ENCODE measurements at regions not wholly inside any gene's neighbourhood (a gene's known extent, or its start where the extent isn't known, plus 50 kb on each side); places are given as distances from the start of the nearest gene placed in this dataset.

- H3K27me3 ChIP-seq (ENCODE audit: insufficient read depth, low read length): peaks cover 10% of the 10 kb centered on the region
- peaks cover 17% of the 10 kb centered on the region for H3K4me1 ChIP-seq (ENCODE audit: insufficient read depth, low read length)
- H3K9me3 ChIP-seq (ENCODE audit: low read depth, low read length): no peaks in the 10 kb centered on the region
- H3K4me3 ChIP-seq (ENCODE audit: low read length): no peak overlapping the region
Measured at GRCh38 chr12:108050696-108051095, 78.4 kb upstream of the WSCD2 start.

GRCh38 chr12:108052260-108052659 is 76.8 kb upstream of the WSCD2 start:
- peaks cover 6% of the 10 kb centered on the region for H3K27me3 ChIP-seq (ENCODE audit: insufficient read depth, low read length)
- H3K4me3 ChIP-seq (ENCODE audit: low read length): no peak overlapping the region
- H3K4me1 ChIP-seq (ENCODE audit: insufficient read depth, low read length): peaks cover 8% of the 10 kb centered on the region
- H3K9me3 ChIP-seq (ENCODE audit: low read depth, low read length): no peaks in the 10 kb centered on the region

- Histone ChIP-seq H3K27me3 (ENCODE audit: insufficient read depth, low read length) (peaks cover 5% of the 10 kb centered on the region), H3K4me3 (ENCODE audit: low read length) (no peak overlapping the region), H3K9me3 (ENCODE audit: low read depth, low read length) (no peaks in the 10 kb centered on the region), H3K4me1 (ENCODE audit: insufficient read depth, low read length) (no peaks in the 10 kb centered on the region)
Measured at GRCh38 chr12:108053512-108053911, 75.6 kb upstream of the WSCD2 start.

- H3K27me3 ChIP-seq (ENCODE audit: insufficient read depth, low read length): peaks cover 3% of the 10 kb centered on the region
- no peaks in the 10 kb centered on the region for H3K9me3 ChIP-seq (ENCODE audit: low read depth, low read length)
- H3K4me1 ChIP-seq (ENCODE audit: insufficient read depth, low read length): no peaks in the 10 kb centered on the region
- no peak overlapping the region for H3K4me3 ChIP-seq (ENCODE audit: low read length)
Measured at GRCh38 chr12:108054496-108054895, 74.6 kb upstream of the WSCD2 start.

- no peaks in the 10 kb centered on the region for H3K9me3 ChIP-seq (ENCODE audit: low read depth, low read length)
- H3K4me3 ChIP-seq (ENCODE audit: low read length): no peak overlapping the region
- no peaks in the 10 kb centered on the region for H3K4me1 ChIP-seq (ENCODE audit: insufficient read depth, low read length)
- peaks cover 3% of the 10 kb centered on the region for H3K27me3 ChIP-seq (ENCODE audit: insufficient read depth, low read length)
Measured at GRCh38 chr12:108055141-108055540, 73.9 kb upstream of the WSCD2 start.

- Histone ChIP-seq H3K4me1 (ENCODE audit: insufficient read depth, low read length) (no peaks in the 10 kb centered on the region), H3K4me3 (ENCODE audit: low read length) (no peak overlapping the region), H3K9me3 (ENCODE audit: low read depth, low read length) (no peaks in the 10 kb centered on the region), H3K27me3 (ENCODE audit: insufficient read depth, low read length) (peaks cover 3% of the 10 kb centered on the region)
Measured at GRCh38 chr12:108060067-108060466, 69.0 kb upstream of the WSCD2 start.

- Histone ChIP-seq H3K4me1 (ENCODE audit: insufficient read depth, low read length) (no peaks in the 10 kb centered on the region), H3K9me3 (ENCODE audit: low read depth, low read length) (no peaks in the 10 kb centered on the region)
Measured at GRCh38 chr12:108060903-108061302, 68.2 kb upstream of the WSCD2 start.

GRCh38 chr12:108063192-108063591 is 65.9 kb upstream of the WSCD2 start:
- Histone ChIP-seq H3K27me3 (ENCODE audit: insufficient read depth, low read length) (no peaks in the 10 kb centered on the region), H3K9me3 (ENCODE audit: low read depth, low read length) (no peaks in the 10 kb centered on the region), H3K4me1 (ENCODE audit: insufficient read depth, low read length) (no peaks in the 10 kb centered on the region), H3K4me3 (ENCODE audit: low read length) (no peak overlapping the region)

More at GRCh38 chr12:108060903-108061302, 68.2 kb upstream of the WSCD2 start:
- H3K27me3 ChIP-seq (ENCODE audit: insufficient read depth, low read length): no peaks in the 10 kb centered on the region
- no peak overlapping the region for H3K4me3 ChIP-seq (ENCODE audit: low read length)

GRCh38 chr12:108065069-108065468 is 64.0 kb upstream of the WSCD2 start:
- Histone ChIP-seq H3K4me3 (ENCODE audit: low read length) (no peak overlapping the region), H3K4me1 (ENCODE audit: insufficient read depth, low read length) (no peaks in the 10 kb centered on the region), H3K27me3 (ENCODE audit: insufficient read depth, low read length) (no peaks in the 10 kb centered on the region), H3K9me3 (ENCODE audit: low read depth, low read length) (no peaks in the 10 kb centered on the region)

- Histone ChIP-seq H3K27me3 (ENCODE audit: insufficient read depth, low read length) (no peaks in the 10 kb centered on the region), H3K4me3 (ENCODE audit: low read length) (no peak overlapping the region), H3K9me3 (ENCODE audit: low read depth, low read length) (no peaks in the 10 kb centered on the region), H3K4me1 (ENCODE audit: insufficient read depth, low read length) (no peaks in the 10 kb centered on the region)
Measured at GRCh38 chr12:108066583-108067577, 62.2 kb upstream of the WSCD2 start.

GRCh38 chr12:108069651-108070165 is 59.4 kb upstream of the WSCD2 start:
- no peaks in the 10 kb centered on the region for H3K9me3 ChIP-seq (ENCODE audit: low read depth, low read length)
- H3K27me3 ChIP-seq (ENCODE audit: insufficient read depth, low read length): peaks cover 3% of the 10 kb centered on the region
- H3K4me3 ChIP-seq (ENCODE audit: low read length): no peak overlapping the region
- H3K4me1 ChIP-seq (ENCODE audit: insufficient read depth, low read length): no peaks in the 10 kb centered on the region

- Histone ChIP-seq H3K4me3 (ENCODE audit: low read length) (no peak overlapping the region), H3K4me1 (ENCODE audit: insufficient read depth, low read length) (no peaks in the 10 kb centered on the region), H3K27me3 (ENCODE audit: insufficient read depth, low read length) (peaks cover 3% of the 10 kb centered on the region), H3K9me3 (ENCODE audit: low read depth, low read length) (no peaks in the 10 kb centered on the region)
Measured at GRCh38 chr12:108075561-108075960, 53.5 kb upstream of the WSCD2 start.

- peaks cover 3% of the 10 kb centered on the region for H3K27me3 ChIP-seq (ENCODE audit: insufficient read depth, low read length)
- no peaks in the 10 kb centered on the region for H3K9me3 ChIP-seq (ENCODE audit: low read depth, low read length)
- H3K4me1 ChIP-seq (ENCODE audit: insufficient read depth, low read length): no peaks in the 10 kb centered on the region
- no peak overlapping the region for H3K4me3 ChIP-seq (ENCODE audit: low read length)
Measured at GRCh38 chr12:108076556-108076955, 52.5 kb upstream of the WSCD2 start.

GRCh38 chr12:108078428-108078827 is 50.7 kb upstream of the WSCD2 start:
- peaks cover 2% of the 10 kb centered on the region for H3K27me3 ChIP-seq (ENCODE audit: insufficient read depth, low read length)
- no peak overlapping the region for H3K4me3 ChIP-seq (ENCODE audit: low read length)
- H3K9me3 ChIP-seq (ENCODE audit: low read depth, low read length): no peaks in the 10 kb centered on the region
- no peaks in the 10 kb centered on the region for H3K4me1 ChIP-seq (ENCODE audit: insufficient read depth, low read length)

Measured in mononuclear cell (primary cell).